ENCODE measurements at regions not wholly inside any gene's neighbourhood (a gene's known extent, or its start where the extent isn't known, plus 50 kb on each side); places are given as distances from the start of the nearest gene placed in this dataset.

DNA sequence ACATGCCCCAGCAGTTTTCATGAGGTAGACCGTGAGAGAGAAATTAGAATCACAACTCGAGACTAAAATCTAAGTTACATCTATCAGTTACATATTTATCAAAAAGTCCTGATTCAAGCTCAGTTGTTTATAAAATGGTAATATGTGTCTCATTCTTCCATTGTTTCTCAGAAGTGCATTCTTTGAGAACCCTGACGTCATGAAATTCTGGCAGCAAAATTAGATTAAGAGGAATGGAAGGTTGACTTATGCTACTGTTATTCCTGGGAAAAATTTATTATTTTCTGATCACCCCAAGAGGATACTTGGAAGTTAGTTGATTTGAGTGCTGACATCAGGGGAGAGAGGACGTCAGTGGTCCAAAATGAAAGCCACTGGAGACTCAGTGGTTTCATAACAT, 1864.8 kb upstream of the LRRTM1 start:
- TF ChIP-seq, protein P1, sequence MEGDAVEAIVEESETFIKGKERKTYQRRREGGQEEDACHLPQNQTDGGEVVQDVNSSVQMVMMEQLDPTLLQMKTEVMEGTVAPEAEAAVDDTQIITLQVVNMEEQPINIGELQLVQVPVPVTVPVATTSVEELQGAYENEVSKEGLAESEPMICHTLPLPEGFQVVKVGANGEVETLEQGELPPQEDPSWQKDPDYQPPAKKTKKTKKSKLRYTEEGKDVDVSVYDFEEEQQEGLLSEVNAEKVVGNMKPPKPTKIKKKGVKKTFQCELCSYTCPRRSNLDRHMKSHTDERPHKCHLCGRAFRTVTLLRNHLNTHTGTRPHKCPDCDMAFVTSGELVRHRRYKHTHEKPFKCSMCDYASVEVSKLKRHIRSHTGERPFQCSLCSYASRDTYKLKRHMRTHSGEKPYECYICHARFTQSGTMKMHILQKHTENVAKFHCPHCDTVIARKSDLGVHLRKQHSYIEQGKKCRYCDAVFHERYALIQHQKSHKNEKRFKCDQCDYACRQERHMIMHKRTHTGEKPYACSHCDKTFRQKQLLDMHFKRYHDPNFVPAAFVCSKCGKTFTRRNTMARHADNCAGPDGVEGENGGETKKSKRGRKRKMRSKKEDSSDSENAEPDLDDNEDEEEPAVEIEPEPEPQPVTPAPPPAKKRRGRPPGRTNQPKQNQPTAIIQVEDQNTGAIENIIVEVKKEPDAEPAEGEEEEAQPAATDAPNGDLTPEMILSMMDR (conservative IDR thresholded peaks at IDR 0.05; ENCODE audit: low read depth, low read length), result no peak
- no peak for TF ChIP-seq EZH2 (IDR thresholded peaks at IDR 0.05; ENCODE audit: low read length, unreplicated experiment)
